Pancreas (tissue), 10 donors: ENCODE measurements at regions not wholly inside any gene's neighbourhood (a gene's known extent, or its start where the extent isn't known, plus 50 kb on each side); places are given as distances from the start of the nearest gene placed in this dataset.

Experiments used
- ATAC-seq, 4 donors: fragments of 200-7000 bp; cut with Tn5 transposase; one replicate each; pipeline versions ENCODE4 v1.8.0 to v1.9.1; 2020; ENCODE audit warnings: mild to moderate bottlenecking in 4 of 4, moderate library complexity in 4 of 4
- DNase-seq, 6 donors: peaks; one replicate each; pipeline ENCODE4 v3.0.0-alpha.2; 2020
- FAIRE-seq: peaks from 2 replicates; lab custom pipeline; 2012; peaks lifted over from hg19 to GRCh38; lab: Jason Lieb, UNC
- H3K27ac ChIP-seq, 4 donors: fragments of 200-600 bp; sonication (generic); 1 replicate in 3 of 4; 2 replicates in 1 of 4; pipeline versions ENCODE4 v1.5.0 to v1.8.0; 2020
- H3K27me3 ChIP-seq, 4 donors: fragments of 200-600 bp; one replicate each; pipeline ENCODE4 v1.8.0; 2021
- H3K36me3 ChIP-seq, 3 donors: fragments of 200-600 bp; sonication (generic) in 1 of 3; one replicate each; pipeline versions ENCODE4 v1.5.0 to v1.8.0; 2020 to 2021
- H3K4me1 ChIP-seq, 3 donors: fragments of 200-600 bp; one replicate each; pipeline ENCODE4 v1.8.0; 2021
- H3K4me3 ChIP-seq, 4 donors: fragments of 200-600 bp; sonication (generic) in 2 of 4; one replicate each; pipeline versions ENCODE4 v1.5.0 to v1.8.0; 2020 to 2021
- H3K9me3 ChIP-seq, 4 donors: fragments of 200-600 bp; one replicate each; pipeline ENCODE4 v1.8.0; 2021
- CTCF ChIP-seq, 4 donors: fragments of 200-600 bp; sonication (generic) in 3 of 4; IDR thresholded peaks; one replicate each; pipeline versions ENCODE4 v1.5.0 to v1.8.0; 2021; ENCODE audit warnings: antibody characterized with exemption in 4 of 4
- WGBS, 2 donors: extraction: QIAGEN DNeasy Blood & Tissue Kit; methylation state at CpG; one replicate each; pipeline ENCODE4 v1.1.7; 2013; 5-methylcytosine and 5-hydroxymethylcytosine counted together
- intact Hi-C, 3 donors: fragments of 100-400 bp; cut with DNase I; formaldehyde crosslinking; loops; one replicate each; pipeline versions ENCODE4 v1.11.1 to v1.14.2; 2022
- donor health status: healthy with polysubstance abuse.
- donor health status: DM: no; HTN: no; CAD: no; lungs with moderate emphysema.
- donor health status: DM: no; HTN: no; CAD: no.
- donor health status: control.
- donor health status: control.
- donor health status: Bipolar disorder and iron deficiency.
- donor health status: DM: yes; HTN: yes; CAD: no.
- donor health status: DM: no; HTN: no; CAD: no.
- donor health status: DM: no; HTN: no; CAD: no.
- donor health status: DM: yes; HTN: yes; CAD: no.

- intact Hi-C loops = no loop called here
- TF ChIP-seq CTCF (IDR thresholded peaks at IDR 0.05) = no peak
- Histone ChIP-seq H3K4me3 (no peak overlapping the region), H3K27ac (no peak overlapping the region), H3K4me1 (no peaks in the 10 kb centered on the region), H3K9me3 (no peaks in the 10 kb centered on the region), H3K27me3 (no peaks in the 10 kb centered on the region), H3K36me3 (no peaks in the 10 kb centered on the region)
- no peak for ATAC-seq
- WGBS, 2 donors = 72 to 83% methylated on average over 18 of the region's 18 CpGs
- no peak for FAIRE-seq
- DNase-seq = peak in 1 of 6 donors; percentile 20
Observed at GRCh38 chr10:131730771-131731497, 169.9 kb upstream of the PPP2R2D start.

- WGBS, 2 donors = 69 to 79% methylated on average over 9 of the region's 9 CpGs
- Histone ChIP-seq H3K9me3 (no peaks in the 10 kb centered on the region), H3K27ac (no peak overlapping the region), H3K36me3 (no peaks in the 10 kb centered on the region), H3K27me3 (no peaks in the 10 kb centered on the region), H3K4me1 (no peaks in the 10 kb centered on the region), H3K4me3 (no peak overlapping the region)
- intact Hi-C loops = no loop called here
- FAIRE-seq (no peak), ATAC-seq (no peak), DNase-seq (no peak)
- no peak for TF ChIP-seq CTCF (IDR thresholded peaks at IDR 0.05)
Observed at GRCh38 chr10:131731780-131732630, 168.8 kb upstream of the PPP2R2D start.

DNA sequence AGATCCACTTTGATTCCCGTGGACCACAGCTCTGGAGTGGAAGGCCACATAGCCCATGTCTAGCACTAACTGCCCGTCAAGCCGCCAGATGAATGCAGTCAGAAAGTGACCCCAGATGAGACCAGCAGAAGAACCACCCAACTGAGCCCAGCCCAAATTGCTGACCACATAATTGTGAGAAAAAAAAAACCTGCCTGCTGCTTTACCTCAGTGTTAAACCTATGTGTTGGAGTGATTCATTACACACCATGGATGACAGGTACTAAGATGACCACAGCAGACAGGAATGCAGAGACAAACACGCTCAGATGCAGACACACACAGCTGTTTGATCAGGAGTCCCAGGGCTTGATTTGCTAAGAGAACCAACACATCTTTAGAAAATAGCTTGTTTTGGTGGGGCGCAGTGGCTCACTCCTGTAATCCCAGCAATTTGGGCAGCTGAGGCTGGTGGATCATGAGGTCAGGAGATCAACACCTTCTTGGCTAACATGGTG lies 168.1 kb upstream of the PPP2R2D start:
- 69 to 78% methylated on average over 5 of the region's 5 CpGs for WGBS, 2 donors
- FAIRE-seq = no peak
- no peak for ATAC-seq
- no peak for DNase-seq
- no peaks in the 10 kb centered on the region for H3K4me1 ChIP-seq
- no peaks in the 10 kb centered on the region for H3K27me3 ChIP-seq
- no peak overlapping the region for H3K27ac ChIP-seq
- intact Hi-C loops = no loop called here
- H3K9me3 ChIP-seq = no peaks in the 10 kb centered on the region
- no peak for TF ChIP-seq CTCF (IDR thresholded peaks at IDR 0.05)
- no peaks in the 10 kb centered on the region for H3K36me3 ChIP-seq
- no peak overlapping the region for H3K4me3 ChIP-seq

- Histone ChIP-seq H3K4me1 (no peaks in the 10 kb centered on the region), H3K9me3 (no peaks in the 10 kb centered on the region), H3K27me3 (no peaks in the 10 kb centered on the region), H3K36me3 (no peaks in the 10 kb centered on the region), H3K27ac (no peak overlapping the region), H3K4me3 (no peak overlapping the region)
- DNase-seq = no peak
- intact Hi-C loops = no loop called here
- WGBS, 2 donors = 71 to 80% methylated on average over 10 of the region's 10 CpGs
- no peak for FAIRE-seq
- TF ChIP-seq CTCF (IDR thresholded peaks at IDR 0.05) = no peak
- no peak for ATAC-seq
Observed at GRCh38 chr10:131733596-131733995, 167.2 kb upstream of the PPP2R2D start.
